MM.1S (cell line): ENCODE measurements at regions not wholly inside any gene's neighbourhood (a gene's known extent, or its start where the extent isn't known, plus 50 kb on each side); places are given as distances from the start of the nearest gene placed in this dataset.

ENCODE experiments used
- EZH2 ChIP-seq: fragments of 300-600 bp; sonication (generic); optimal IDR thresholded peaks from 2 replicates; pipeline ENCODE3; 2017; ENCODE audit warnings: low read depth, mild to moderate bottlenecking, antibody characterized with exemption, low read length, mixed read lengths
- EZH2phosphoT487 ChIP-seq: fragments of 300-600 bp; sonication (generic); IDR thresholded peaks from 2 replicates; pipeline ENCODE4 v1.6.1; 2018; ENCODE audit warnings: antibody characterized with exemption, low read length
- TF ChIP-seq, protein P1 (sequence below): fragments of 300-600 bp; sonication (generic); IDR thresholded peaks from 2 replicates; pipeline ENCODE4 v1.5.1; 2016; ENCODE audit warnings: antibody characterized with exemption, low read length, mixed read lengths

DNA sequence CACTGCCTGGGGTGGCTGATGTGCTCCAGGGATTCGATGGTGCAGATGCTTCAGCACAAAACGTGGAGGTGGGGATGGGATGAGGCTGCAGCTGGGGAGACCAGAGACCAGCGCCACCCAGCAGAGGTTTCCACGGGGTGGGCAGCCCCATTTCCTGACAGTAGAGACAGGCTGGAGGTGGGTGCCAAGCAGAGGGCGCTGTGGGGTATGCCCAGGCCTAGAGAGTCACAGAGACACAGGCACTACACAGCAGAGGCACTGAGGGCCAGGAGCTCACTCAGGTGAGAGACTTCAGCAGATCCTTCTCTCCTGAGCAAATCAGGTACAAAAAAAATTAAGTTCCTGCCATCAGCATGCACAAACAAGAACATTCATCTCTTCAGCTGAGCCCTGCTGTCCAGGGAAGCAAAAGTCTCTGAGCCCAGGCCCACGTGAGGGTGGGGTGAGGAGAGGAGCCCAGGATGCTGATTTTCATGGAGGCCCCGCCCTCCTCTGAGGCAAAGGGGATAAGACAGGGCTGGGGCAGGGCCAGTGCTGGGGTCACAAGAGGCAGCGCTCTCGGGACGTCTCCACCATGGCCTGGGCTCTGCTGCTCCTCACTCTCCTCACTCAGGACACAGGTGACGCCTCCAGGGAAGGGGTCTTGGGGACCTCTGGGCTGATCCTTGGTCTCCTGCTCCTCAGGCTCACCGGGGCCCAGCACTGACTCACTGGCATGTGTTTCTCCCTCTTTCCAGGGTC is 53.1 kb downstream of the GGTLC2 start:
- no peak for TF ChIP-seq EZH2
- TF ChIP-seq, protein P1, sequence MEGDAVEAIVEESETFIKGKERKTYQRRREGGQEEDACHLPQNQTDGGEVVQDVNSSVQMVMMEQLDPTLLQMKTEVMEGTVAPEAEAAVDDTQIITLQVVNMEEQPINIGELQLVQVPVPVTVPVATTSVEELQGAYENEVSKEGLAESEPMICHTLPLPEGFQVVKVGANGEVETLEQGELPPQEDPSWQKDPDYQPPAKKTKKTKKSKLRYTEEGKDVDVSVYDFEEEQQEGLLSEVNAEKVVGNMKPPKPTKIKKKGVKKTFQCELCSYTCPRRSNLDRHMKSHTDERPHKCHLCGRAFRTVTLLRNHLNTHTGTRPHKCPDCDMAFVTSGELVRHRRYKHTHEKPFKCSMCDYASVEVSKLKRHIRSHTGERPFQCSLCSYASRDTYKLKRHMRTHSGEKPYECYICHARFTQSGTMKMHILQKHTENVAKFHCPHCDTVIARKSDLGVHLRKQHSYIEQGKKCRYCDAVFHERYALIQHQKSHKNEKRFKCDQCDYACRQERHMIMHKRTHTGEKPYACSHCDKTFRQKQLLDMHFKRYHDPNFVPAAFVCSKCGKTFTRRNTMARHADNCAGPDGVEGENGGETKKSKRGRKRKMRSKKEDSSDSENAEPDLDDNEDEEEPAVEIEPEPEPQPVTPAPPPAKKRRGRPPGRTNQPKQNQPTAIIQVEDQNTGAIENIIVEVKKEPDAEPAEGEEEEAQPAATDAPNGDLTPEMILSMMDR: no peak
- TF ChIP-seq EZH2phosphoT487: no peak
